HL-60 (cell line): ENCODE measurements at regions not wholly inside any gene's neighbourhood (a gene's known extent, or its start where the extent isn't known, plus 50 kb on each side); places are given as distances from the start of the nearest gene placed in this dataset.

Experiments used
- DNase-seq, 2 experiments: peaks; one replicate each; pipeline ENCODE4 v3.0.0-alpha.2; 2010 to 2020; ENCODE audit warnings: low read depth in 1 of 2, low spot score in 1 of 2
- H3K27ac ChIP-seq: fragments of 250-450 bp; sonication (Bioruptor Pico); replicated peaks from 2 replicates; pipeline ENCODE4 v1.5.1; 2020; ENCODE audit warnings: mild to moderate bottlenecking, moderate library complexity
- H3K27me3 ChIP-seq: fragments of 250-450 bp; sonication (Bioruptor Pico); 2 replicates; pipeline ENCODE4 v1.5.1; 2021; ENCODE audit warnings: mild to moderate bottlenecking, moderate library complexity; ENCODE audit not compliant: insufficient read depth, poor library complexity, severe bottlenecking
- H3K4me3 ChIP-seq: replicated peaks from 2 replicates; pipeline ENCODE4 v1.5.1; 2011; ENCODE audit warnings: mild to moderate bottlenecking, control low read depth, low read length; ENCODE audit not compliant: insufficient read depth
- CTCF ChIP-seq: IDR thresholded peaks from one replicate; pipeline ENCODE4 v1.5.1; 2011; ENCODE audit warnings: low read length, control low read depth, inconsistent platforms; ENCODE audit not compliant: insufficient read depth
- GABPA ChIP-seq: IDR thresholded peaks from 2 replicates; pipeline ENCODE4 v1.6.1; 2012; ENCODE audit warnings: low read depth
- POLR2AphosphoS5 ChIP-seq: IDR thresholded peaks from 2 replicates; pipeline ENCODE4 v1.6.1; 2012; ENCODE audit warnings: low read depth
- REST ChIP-seq: IDR thresholded peaks from 2 replicates; pipeline ENCODE4 v1.6.1; 2012; ENCODE audit warnings: low read depth; ENCODE audit not compliant: insufficient replicate concordance
- SPI1 ChIP-seq: IDR thresholded peaks from 2 replicates; pipeline ENCODE4 v1.6.1; 2012; ENCODE audit warnings: low read depth, mild to moderate bottlenecking, borderline replicate concordance

DNA sequence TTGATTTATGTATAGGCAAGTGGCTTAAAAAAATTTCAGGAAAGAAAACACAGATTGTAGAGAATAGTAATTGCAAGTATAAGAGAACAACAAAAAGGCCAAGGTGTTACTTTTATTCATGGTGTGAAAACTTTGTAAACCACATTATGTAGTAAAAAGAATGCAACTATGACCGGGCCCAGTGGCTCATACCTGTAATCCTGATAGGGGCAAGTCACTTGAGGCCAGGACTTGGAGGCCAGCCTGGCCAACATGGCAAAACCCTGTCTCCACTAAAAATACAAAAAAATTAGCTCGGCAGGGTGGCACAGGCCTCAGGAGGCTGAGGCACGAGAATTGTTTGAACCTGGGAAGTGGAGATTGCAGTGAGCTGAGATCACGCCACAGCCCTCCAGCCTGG, 131.7 kb downstream of the DCK start:
- no peaks in the 10 kb centered on the region for H3K27me3 ChIP-seq
- no peak for DNase-seq
- H3K27ac ChIP-seq = no peak overlapping the region
- TF ChIP-seq GABPA (no peak), REST (no peak), SPI1 (no peak), POLR2AphosphoS5 (no peak), CTCF (no peak)
- H3K4me3 ChIP-seq = no peak overlapping the region

GRCh38 chr4:71126719-71127118, 133.3 kb downstream of the DCK start:
- no peak for DNase-seq
- TF ChIP-seq REST (no peak), GABPA (no peak), SPI1 (no peak), CTCF (no peak), POLR2AphosphoS5 (no peak)
- Histone ChIP-seq H3K27ac (no peak overlapping the region), H3K4me3 (no peak overlapping the region), H3K27me3 (no peaks in the 10 kb centered on the region)

DNA sequence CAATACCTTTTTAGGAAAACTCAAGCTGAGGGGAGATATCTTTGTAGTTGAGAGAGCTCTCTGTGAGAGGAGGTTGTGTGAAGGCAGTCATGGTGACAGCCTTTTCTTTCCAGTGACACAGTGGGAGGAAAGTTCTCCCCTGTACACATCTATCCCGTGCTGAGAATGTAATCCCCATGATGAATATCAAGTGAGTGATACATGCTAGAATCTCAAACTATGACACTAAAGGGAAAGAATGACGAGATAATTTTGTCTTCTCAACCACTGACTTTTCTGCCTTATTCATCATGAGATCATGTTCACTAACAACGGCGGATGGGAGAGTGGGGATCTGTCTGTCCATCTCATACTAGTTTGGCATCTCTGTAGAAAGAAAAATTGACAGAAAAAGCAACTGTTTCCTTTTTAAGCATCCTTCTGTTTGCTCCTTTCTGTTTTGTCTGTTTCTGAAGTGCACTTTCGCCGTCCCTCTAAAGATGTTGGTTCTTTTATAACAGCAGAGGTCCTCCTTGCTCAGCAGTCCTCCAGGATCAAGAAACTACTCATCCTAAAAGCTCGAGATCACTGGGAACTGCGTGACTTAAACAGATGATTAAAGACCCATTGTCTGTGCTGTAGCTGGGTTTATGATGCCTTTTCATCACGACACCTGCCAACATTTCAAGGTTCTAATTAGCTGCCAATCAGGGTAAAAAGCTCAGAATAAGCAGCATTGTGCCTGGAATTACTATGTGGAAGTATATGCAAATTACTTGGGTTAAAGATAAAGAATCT, 137.6 kb downstream of the DCK start:
- no peaks in the 10 kb centered on the region for H3K27me3 ChIP-seq
- DNase-seq = no peak
- H3K27ac ChIP-seq = no peak overlapping the region
- TF ChIP-seq REST (no peak), CTCF (no peak), GABPA (no peak), SPI1 (no peak), POLR2AphosphoS5 (no peak)
- H3K4me3 ChIP-seq = no peak overlapping the region
